ENCODE measurements at regions not wholly inside any gene's neighbourhood (a gene's known extent, or its start where the extent isn't known, plus 50 kb on each side); places are given as distances from the start of the nearest gene placed in this dataset.
A peak's percentile ranks its signal among the peaks of the same experiment; 100 is the strongest.

- H3K4me3 ChIP-seq (ENCODE audit: low read length): no peak overlapping the region
- no peaks in the 10 kb centered on the region for H3K36me3 Mint-ChIP-seq
- no peak overlapping the region for H3K27ac Mint-ChIP-seq
- ChIA-PET CTCF (no interaction called here), POLR2A (no interaction called here)
- no peaks in the 10 kb centered on the region for H3K27me3 Mint-ChIP-seq
- DNase-seq: no peak
- H3K9me3 ChIP-seq (ENCODE audit: low read length): no peaks in the 10 kb centered on the region
- H3K27me3 ChIP-seq (ENCODE audit: insufficient read depth, low read length, poor library complexity, severe bottlenecking): no peaks in the 10 kb centered on the region
- no peak overlapping the region for H3K27ac ChIP-seq (ENCODE audit: low read depth, low read length)
- H3K36me3 ChIP-seq (ENCODE audit: insufficient read depth, low read length): no peaks in the 10 kb centered on the region
- no peak overlapping the region for H3K4me3 Mint-ChIP-seq
- no peaks in the 10 kb centered on the region for H3K4me1 Mint-ChIP-seq
- no peaks in the 10 kb centered on the region for H3K4me1 ChIP-seq (ENCODE audit: insufficient read depth, low read length)
- H3K9me3 Mint-ChIP-seq: peaks cover 0 to 8% (median 0%) of the 10 kb centered on the region in 5 donors
These were observed 102.4 kb upstream of the CSNK1A1L start for GRCh38 chr13:37207691-37208451.

- Histone ChIP-seq H3K27me3 (ENCODE audit: insufficient read depth, low read length, poor library complexity, severe bottlenecking) (no peaks in the 10 kb centered on the region), H3K4me1 (ENCODE audit: insufficient read depth, low read length) (no peaks in the 10 kb centered on the region), H3K9me3 (ENCODE audit: low read length) (no peaks in the 10 kb centered on the region), H3K36me3 (ENCODE audit: insufficient read depth, low read length) (no peaks in the 10 kb centered on the region), H3K4me3 (ENCODE audit: low read length) (no peak overlapping the region), H3K27ac (ENCODE audit: low read depth, low read length) (no peak overlapping the region)
- Mint-ChIP-seq H3K27ac (no peak overlapping the region), H3K27me3 (no peaks in the 10 kb centered on the region), H3K4me1 (no peaks in the 10 kb centered on the region), H3K36me3 (no peaks in the 10 kb centered on the region), H3K4me3 (no peak overlapping the region), H3K9me3 (peaks cover 0 to 4% (median 0%) of the 10 kb centered on the region in 5 donors)
- DNase-seq: no peak
- CTCF ChIA-PET: no interaction called here
- POLR2A ChIA-PET: no interaction called here
These were observed 96.8 kb upstream of the CSNK1A1L start for GRCh38 chr13:37202264-37202663.

GRCh38 chr13:37201081-37201480 is 95.6 kb upstream of the CSNK1A1L start:
- DNase-seq: no peak
- no peaks in the 10 kb centered on the region for H3K36me3 ChIP-seq (ENCODE audit: insufficient read depth, low read length)
- no peaks in the 10 kb centered on the region for H3K27me3 ChIP-seq (ENCODE audit: insufficient read depth, low read length, poor library complexity, severe bottlenecking)
- Mint-ChIP-seq H3K4me1 (no peaks in the 10 kb centered on the region), H3K36me3 (no peaks in the 10 kb centered on the region), H3K27me3 (no peaks in the 10 kb centered on the region), H3K9me3 (peaks cover 0 to 4% (median 0%) of the 10 kb centered on the region in 5 donors), H3K4me3 (no peak overlapping the region), H3K27ac (no peak overlapping the region)
- H3K4me3 ChIP-seq (ENCODE audit: low read length): no peak overlapping the region
- ChIA-PET CTCF (no interaction called here), POLR2A (no interaction called here)
- no peak overlapping the region for H3K27ac ChIP-seq (ENCODE audit: low read depth, low read length)
- no peaks in the 10 kb centered on the region for H3K4me1 ChIP-seq (ENCODE audit: insufficient read depth, low read length)
- H3K9me3 ChIP-seq (ENCODE audit: low read length): no peaks in the 10 kb centered on the region

- H3K27ac ChIP-seq (ENCODE audit: low read depth, low read length): no peak overlapping the region
- Mint-ChIP-seq H3K36me3 (no peaks in the 10 kb centered on the region), H3K4me1 (no peaks in the 10 kb centered on the region), H3K4me3 (no peak overlapping the region), H3K9me3 (peaks cover 0 to 4% (median 0%) of the 10 kb centered on the region in 5 donors), H3K27me3 (no peaks in the 10 kb centered on the region), H3K27ac (peak overlapping the region in 1 of 8 donors; percentile 77)
- no peaks in the 10 kb centered on the region for H3K36me3 ChIP-seq (ENCODE audit: insufficient read depth, low read length)
- H3K4me3 ChIP-seq (ENCODE audit: low read length): no peak overlapping the region
- no peak for DNase-seq
- ChIA-PET POLR2A (no interaction called here), CTCF (no interaction called here)
- no peaks in the 10 kb centered on the region for H3K9me3 ChIP-seq (ENCODE audit: low read length)
- no peaks in the 10 kb centered on the region for H3K27me3 ChIP-seq (ENCODE audit: insufficient read depth, low read length, poor library complexity, severe bottlenecking)
- H3K4me1 ChIP-seq (ENCODE audit: insufficient read depth, low read length): no peaks in the 10 kb centered on the region
These were observed 93.2 kb upstream of the CSNK1A1L start for GRCh38 chr13:37198629-37199028.

GRCh38 chr13:37195621-37196020 is 90.2 kb upstream of the CSNK1A1L start:
- Histone ChIP-seq H3K4me1 (ENCODE audit: insufficient read depth, low read length) (no peaks in the 10 kb centered on the region), H3K36me3 (ENCODE audit: insufficient read depth, low read length) (no peaks in the 10 kb centered on the region), H3K4me3 (ENCODE audit: low read length) (no peak overlapping the region), H3K27me3 (ENCODE audit: insufficient read depth, low read length, poor library complexity, severe bottlenecking) (no peaks in the 10 kb centered on the region), H3K27ac (ENCODE audit: low read depth, low read length) (no peak overlapping the region), H3K9me3 (ENCODE audit: low read length) (no peaks in the 10 kb centered on the region)
- no peak for DNase-seq
- no peak overlapping the region for H3K4me3 Mint-ChIP-seq
- no peaks in the 10 kb centered on the region for H3K4me1 Mint-ChIP-seq
- H3K36me3 Mint-ChIP-seq: no peaks in the 10 kb centered on the region
- H3K27me3 Mint-ChIP-seq: peaks cover 0 to 2% of the 10 kb centered on the region in 2 donors
- H3K27ac Mint-ChIP-seq: no peak overlapping the region
- peaks cover 0 to 4% (median 0%) of the 10 kb centered on the region in 5 donors for H3K9me3 Mint-ChIP-seq
- ChIA-PET CTCF (no interaction called here), POLR2A (no interaction called here)

- H3K4me3 Mint-ChIP-seq: no peak overlapping the region
- H3K4me1 Mint-ChIP-seq: no peaks in the 10 kb centered on the region
- H3K27me3 Mint-ChIP-seq: peaks cover 0 to 2% of the 10 kb centered on the region in 2 donors
- H3K36me3 ChIP-seq (ENCODE audit: insufficient read depth, low read length): no peaks in the 10 kb centered on the region
- no peaks in the 10 kb centered on the region for H3K4me1 ChIP-seq (ENCODE audit: insufficient read depth, low read length)
- H3K36me3 Mint-ChIP-seq: no peaks in the 10 kb centered on the region
- no peak overlapping the region for H3K27ac Mint-ChIP-seq
- CTCF ChIA-PET: no interaction called here
- H3K9me3 Mint-ChIP-seq: no peaks in the 10 kb centered on the region
- POLR2A ChIA-PET: no interaction called here
- peaks cover 5% of the 10 kb centered on the region for H3K9me3 ChIP-seq (ENCODE audit: low read length)
- H3K27me3 ChIP-seq (ENCODE audit: insufficient read depth, low read length, poor library complexity, severe bottlenecking): no peaks in the 10 kb centered on the region
- H3K27ac ChIP-seq (ENCODE audit: low read depth, low read length): no peak overlapping the region
- no peak for DNase-seq
- no peak overlapping the region for H3K4me3 ChIP-seq (ENCODE audit: low read length)
These were observed 89.0 kb upstream of the CSNK1A1L start for GRCh38 chr13:37194428-37194861.

GRCh38 chr13:37192956-37193355 is 87.5 kb upstream of the CSNK1A1L start:
- Histone ChIP-seq H3K4me1 (ENCODE audit: insufficient read depth, low read length) (no peaks in the 10 kb centered on the region), H3K27me3 (ENCODE audit: insufficient read depth, low read length, poor library complexity, severe bottlenecking) (no peaks in the 10 kb centered on the region), H3K4me3 (ENCODE audit: low read length) (no peak overlapping the region), H3K9me3 (ENCODE audit: low read length) (peaks cover 5% of the 10 kb centered on the region), H3K36me3 (ENCODE audit: insufficient read depth, low read length) (no peaks in the 10 kb centered on the region), H3K27ac (ENCODE audit: low read depth, low read length) (no peak overlapping the region)
- ChIA-PET POLR2A (no interaction called here), CTCF (no interaction called here)
- no peaks in the 10 kb centered on the region for H3K4me1 Mint-ChIP-seq
- peaks cover 0 to 2% (median 1%) of the 10 kb centered on the region in 5 donors for H3K9me3 Mint-ChIP-seq
- no peak overlapping the region for H3K4me3 Mint-ChIP-seq
- DNase-seq: no peak
- no peak overlapping the region for H3K27ac Mint-ChIP-seq
- peaks cover 0 to 2% of the 10 kb centered on the region in 2 donors for H3K27me3 Mint-ChIP-seq
- H3K36me3 Mint-ChIP-seq: no peaks in the 10 kb centered on the region

GRCh38 chr13:37187621-37188020 is 82.2 kb upstream of the CSNK1A1L start:
- Mint-ChIP-seq H3K27me3 (no peaks in the 10 kb centered on the region), H3K27ac (no peak overlapping the region), H3K36me3 (no peaks in the 10 kb centered on the region), H3K9me3 (peaks cover 0 to 4% (median 3%) of the 10 kb centered on the region in 5 donors), H3K4me3 (no peak overlapping the region), H3K4me1 (no peaks in the 10 kb centered on the region)
- ChIA-PET POLR2A (no interaction called here), CTCF (no interaction called here)
- H3K4me1 ChIP-seq (ENCODE audit: insufficient read depth, low read length): no peaks in the 10 kb centered on the region
- H3K9me3 ChIP-seq (ENCODE audit: low read length): peaks cover 5% of the 10 kb centered on the region
- H3K36me3 ChIP-seq (ENCODE audit: insufficient read depth, low read length): no peaks in the 10 kb centered on the region
- H3K27ac ChIP-seq (ENCODE audit: low read depth, low read length): no peak overlapping the region
- DNase-seq: no peak
- no peak overlapping the region for H3K4me3 ChIP-seq (ENCODE audit: low read length)
- H3K27me3 ChIP-seq (ENCODE audit: insufficient read depth, low read length, poor library complexity, severe bottlenecking): no peaks in the 10 kb centered on the region

Data from CD8-positive, alpha-beta memory T cell (primary cell).